RWPE1 (cell line): ENCODE measurements at regions not wholly inside any gene's neighbourhood (a gene's known extent, or its start where the extent isn't known, plus 50 kb on each side); places are given as distances from the start of the nearest gene placed in this dataset.
"Not testable (repeated sequence)": the region's sequence is repeated elsewhere in the genome, so short reads cannot be mapped to it uniquely, and the experiment has no call there.

Experiments
- CTCF ChIA-PET: fragments of 350-600 bp; sonication (Branson Sonifier 250); formaldehyde crosslinking; extraction: SDS; loops from one replicate; lab custom pipeline; 2021; lab: Yijun Ruan, JAX
- POLR2A ChIA-PET: fragments of 400-600 bp; formaldehyde crosslinking; extraction: SDS; loops from one replicate; lab custom pipeline; 2020; ENCODE audit warnings: antibody characterized with exemption; ENCODE audit not compliant: low non-redundant PET; lab: Yijun Ruan, JAX
- DNase-seq: peaks from one replicate; pipeline ENCODE4 v3.0.0; 2012; ENCODE audit warnings: low spot score
- H3K27ac ChIP-seq: fragments of 450-650 bp; 2 replicates; pipeline ENCODE4 v1.5.1; 2017
- TF ChIP-seq, protein P1 (sequence below): fragments of 450-650 bp; conservative IDR thresholded peaks from 2 replicates; pipeline ENCODE4 v1.5.1; 2017; ENCODE audit warnings: low read depth, mild to moderate bottlenecking

DNA sequence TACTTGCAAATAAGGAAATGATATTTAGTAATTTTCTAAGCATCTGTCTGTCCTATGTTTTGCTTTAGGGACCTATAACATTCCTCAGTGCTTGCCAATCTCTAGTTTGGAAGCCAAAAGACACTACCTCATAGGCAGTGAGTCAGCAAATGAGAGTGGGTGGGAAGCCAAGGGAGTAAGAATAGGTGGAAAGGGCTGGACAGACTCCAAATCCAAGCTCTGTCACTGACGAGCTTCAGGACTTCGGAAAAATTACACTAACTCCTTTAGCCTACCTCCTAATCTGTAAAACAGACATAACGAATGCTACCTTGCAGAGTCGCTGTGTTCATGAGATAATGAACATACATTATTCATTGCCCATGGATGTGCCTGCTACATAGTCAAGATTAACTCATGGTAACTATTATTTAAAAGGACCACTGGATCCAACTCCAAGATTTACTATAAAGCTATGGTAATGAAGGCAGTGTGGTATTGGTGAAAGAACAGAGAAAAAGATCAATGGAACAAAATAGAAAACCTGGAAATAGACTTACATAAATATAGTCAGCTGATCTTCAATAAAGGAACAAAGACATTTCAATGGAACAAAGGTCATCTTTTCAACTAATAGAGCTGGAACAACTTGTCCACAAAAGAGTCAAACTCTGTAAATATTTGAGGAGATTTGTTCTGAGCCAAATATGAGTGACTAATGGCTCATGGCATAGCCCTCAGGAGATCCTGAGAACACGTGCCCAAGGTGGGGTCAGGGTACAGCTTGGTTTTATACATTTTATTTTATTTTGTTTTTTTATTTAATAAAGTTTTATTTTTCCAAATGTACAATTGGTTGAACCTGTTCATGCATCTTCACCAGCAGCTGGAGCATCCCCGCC is 64.1 kb downstream of the FAM50B start:
- DNase-seq = peak; percentile 95
- ChIA-PET CTCF (interaction anchor here (0.6 to 1.5 kb wide), 7 partner anchors 14 to 606 kb away, joined by 3 to 10 read pairs (median 3); no protein-coding TSS in a partner anchor), POLR2A (no interaction called here)
- no peak overlapping the region; the same call in 1 of the 2 replicates for H3K27ac ChIP-seq
- TF ChIP-seq, protein P1, sequence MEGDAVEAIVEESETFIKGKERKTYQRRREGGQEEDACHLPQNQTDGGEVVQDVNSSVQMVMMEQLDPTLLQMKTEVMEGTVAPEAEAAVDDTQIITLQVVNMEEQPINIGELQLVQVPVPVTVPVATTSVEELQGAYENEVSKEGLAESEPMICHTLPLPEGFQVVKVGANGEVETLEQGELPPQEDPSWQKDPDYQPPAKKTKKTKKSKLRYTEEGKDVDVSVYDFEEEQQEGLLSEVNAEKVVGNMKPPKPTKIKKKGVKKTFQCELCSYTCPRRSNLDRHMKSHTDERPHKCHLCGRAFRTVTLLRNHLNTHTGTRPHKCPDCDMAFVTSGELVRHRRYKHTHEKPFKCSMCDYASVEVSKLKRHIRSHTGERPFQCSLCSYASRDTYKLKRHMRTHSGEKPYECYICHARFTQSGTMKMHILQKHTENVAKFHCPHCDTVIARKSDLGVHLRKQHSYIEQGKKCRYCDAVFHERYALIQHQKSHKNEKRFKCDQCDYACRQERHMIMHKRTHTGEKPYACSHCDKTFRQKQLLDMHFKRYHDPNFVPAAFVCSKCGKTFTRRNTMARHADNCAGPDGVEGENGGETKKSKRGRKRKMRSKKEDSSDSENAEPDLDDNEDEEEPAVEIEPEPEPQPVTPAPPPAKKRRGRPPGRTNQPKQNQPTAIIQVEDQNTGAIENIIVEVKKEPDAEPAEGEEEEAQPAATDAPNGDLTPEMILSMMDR = no peak

DNA sequence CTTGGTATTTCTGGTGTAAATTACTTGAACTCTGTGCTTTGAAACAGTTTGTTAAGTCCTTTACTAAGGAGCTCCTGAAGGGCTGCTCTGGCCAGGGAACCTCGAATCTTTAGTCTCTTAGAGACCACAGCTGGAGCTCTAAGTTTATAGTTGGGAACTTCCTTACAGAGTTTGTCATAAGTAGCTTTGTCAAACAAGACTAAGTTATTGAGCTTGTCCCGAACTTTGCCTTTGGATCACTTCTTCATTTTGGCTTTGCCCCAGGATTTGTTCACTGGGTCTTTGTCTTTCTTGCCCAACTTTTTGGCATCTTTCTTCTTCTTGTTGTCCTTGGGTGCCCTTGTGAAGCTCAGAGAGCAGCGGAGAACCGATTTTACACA is 64.8 kb downstream of the FAM50B start:
- POLR2A ChIA-PET = no interaction called here
- CTCF ChIA-PET = interaction anchor here (0.7 to 1.5 kb wide), 2 partner anchors 19 to 561 kb away, joined by 3 to 10 read pairs; no protein-coding TSS in a partner anchor
- H3K27ac ChIP-seq = no peak overlapping the region
- no peak for DNase-seq
- TF ChIP-seq, protein P1 = no peak

DNA sequence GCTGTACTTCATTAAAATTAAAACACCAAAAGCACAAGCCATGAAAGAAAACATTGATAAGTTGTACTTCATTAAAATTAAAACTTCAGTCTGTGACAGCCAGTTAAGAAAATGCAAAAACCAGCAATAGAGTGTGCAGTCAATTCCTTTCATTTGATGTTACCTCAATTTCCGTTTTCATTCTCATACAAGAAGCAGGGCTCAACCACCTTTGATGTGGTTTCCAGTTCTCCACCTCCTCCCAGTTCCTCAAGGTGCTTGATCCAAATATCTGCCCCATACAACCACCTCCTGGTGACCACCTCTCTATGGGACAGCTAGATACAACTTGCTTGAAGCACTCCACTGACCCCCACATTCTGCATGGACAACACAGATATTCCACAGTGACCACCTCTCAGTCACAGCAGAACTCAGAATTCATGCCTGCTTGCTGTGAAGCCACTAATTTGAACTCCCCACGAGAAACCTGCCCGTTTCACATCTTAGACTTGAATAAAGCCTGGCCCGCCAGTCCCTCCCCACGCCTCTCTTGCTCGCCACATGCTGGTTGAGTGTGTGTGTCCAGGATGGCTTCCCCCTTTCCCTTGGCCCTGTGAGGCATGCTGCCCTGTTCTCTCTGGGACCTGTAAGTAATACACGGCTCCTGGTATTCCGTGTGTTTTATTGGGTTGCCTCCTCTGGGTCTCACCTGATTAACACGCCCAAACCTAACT is 66.1 kb downstream of the FAM50B start:
- CTCF ChIA-PET = no interaction called here
- H3K27ac ChIP-seq = no peak overlapping the region
- POLR2A ChIA-PET = no interaction called here
- TF ChIP-seq, protein P1 = no peak
- DNase-seq = no peak

DNA sequence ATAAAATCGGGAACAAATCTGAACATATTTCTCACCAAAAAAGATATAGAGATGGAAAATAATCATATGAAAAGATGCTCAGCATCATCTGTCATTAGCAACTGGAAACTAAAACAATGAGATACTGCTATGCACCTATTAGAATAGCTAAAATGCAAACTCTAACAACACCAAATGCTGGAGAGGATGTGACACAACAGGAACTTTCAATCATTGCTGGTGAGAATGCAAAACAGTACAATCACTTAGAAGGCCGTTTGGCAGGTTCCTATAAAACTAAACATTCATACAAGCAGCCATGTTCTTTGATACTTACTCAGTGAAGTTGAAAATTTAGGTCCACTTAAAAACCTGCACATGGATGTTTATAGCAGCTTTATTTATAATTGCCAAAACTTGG is 67.0 kb downstream of the FAM50B start:
- H3K27ac ChIP-seq = no peak overlapping the region
- POLR2A ChIA-PET = no interaction called here
- CTCF ChIA-PET = no interaction called here
- DNase-seq = no peak
- TF ChIP-seq, protein P1 = no peak

DNA sequence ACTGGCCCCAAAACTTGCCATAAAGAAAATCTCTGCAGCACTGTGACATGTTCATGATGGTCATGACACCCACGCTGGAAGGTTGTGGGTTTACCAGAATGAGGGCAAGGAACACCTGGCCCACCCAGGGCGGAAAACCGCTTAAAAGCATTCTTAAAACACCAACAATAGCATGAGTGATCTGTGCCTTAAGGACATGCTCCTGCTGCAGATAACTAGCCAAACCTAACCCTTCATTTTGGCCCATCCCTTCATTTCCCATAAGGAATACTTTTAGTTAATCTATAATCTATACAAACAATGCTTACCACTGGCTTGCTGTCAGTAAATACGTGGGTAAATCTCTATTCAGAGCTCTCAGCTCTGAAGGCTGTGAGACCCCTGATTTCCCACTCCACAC is 67.6 kb downstream of the FAM50B start:
- POLR2A ChIA-PET, DNase-seq, CTCF ChIA-PET, H3K27ac ChIP-seq: not testable (repeated sequence)

DNA sequence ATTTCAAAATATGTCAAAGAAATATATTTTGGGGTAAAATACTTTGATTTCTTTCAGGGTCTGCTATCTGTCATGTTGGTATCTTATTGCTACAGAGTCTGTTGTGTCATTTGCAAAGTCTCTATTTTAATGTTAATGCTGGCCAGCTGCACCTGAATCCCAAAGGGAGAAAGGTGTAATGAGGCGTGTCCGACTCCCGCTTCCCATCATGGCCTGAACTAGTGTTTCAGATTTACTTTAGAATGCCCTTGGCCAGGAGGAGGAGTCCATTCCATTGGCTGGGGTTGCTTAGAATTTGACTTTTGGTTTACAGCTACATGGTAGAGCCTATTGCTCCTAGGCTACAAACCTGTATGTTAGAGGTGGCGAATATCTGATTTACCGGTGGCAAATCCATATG is 69.3 kb downstream of the FAM50B start:
- H3K27ac ChIP-seq = peak overlapping the region; percentile 83
- ChIA-PET POLR2A (no interaction called here), CTCF (interaction anchor here (2.1 kb wide), 1 partner anchor 14 kb away, joined by 5 read pairs; no protein-coding TSS in a partner anchor)
- no peak for DNase-seq
- TF ChIP-seq, protein P1 = no peak
